ENCODE measurements at regions not wholly inside any gene's neighbourhood (a gene's known extent, or its start where the extent isn't known, plus 50 kb on each side); places are given as distances from the start of the nearest gene placed in this dataset.

DNA sequence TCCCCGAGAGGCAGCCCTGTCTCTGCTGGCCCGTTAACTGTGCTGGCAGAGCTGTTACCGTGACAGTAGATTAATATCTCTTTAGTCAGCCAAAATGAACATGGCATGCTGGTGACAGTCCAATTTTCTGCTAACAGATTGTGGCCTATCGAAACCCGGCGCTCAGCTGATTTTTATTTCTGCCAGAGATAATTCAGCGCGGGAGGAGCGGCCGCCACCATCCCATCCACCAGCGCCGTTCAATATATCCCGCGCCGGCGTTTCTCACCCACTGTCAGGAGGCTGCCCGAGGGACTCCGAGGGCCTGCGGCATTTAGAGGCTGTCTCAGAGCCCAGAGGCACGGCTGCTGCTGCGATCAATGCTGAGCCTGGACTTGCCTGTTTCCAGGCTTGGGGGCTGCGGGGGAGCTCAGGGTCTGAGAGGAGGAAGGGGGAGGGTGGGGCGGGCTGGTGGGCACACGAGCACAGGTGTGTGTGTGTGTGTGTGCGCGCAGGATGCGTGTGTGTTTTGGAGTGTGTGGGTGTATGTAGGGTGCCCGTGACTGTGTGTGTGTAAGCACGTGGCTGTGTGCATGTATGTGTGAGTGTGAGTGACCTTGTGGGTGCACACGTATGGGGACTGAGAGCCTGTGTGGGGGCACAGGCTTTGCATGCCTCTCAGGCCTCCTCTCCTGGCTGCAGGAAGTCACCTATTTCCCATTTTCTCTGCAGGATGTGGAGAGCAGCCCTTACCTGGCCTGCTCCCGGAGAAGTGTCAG lies 109.7 kb upstream of the ACTRT2 start:
- no peaks in the 10 kb centered on the region for H3K27me3 ChIP-seq (ENCODE audit: control insufficient read depth, insufficient read depth, low read length)
- no peak for FAIRE-seq
- DNase-seq (ENCODE audit: low read depth): no peak
- TF ChIP-seq, protein P1, sequence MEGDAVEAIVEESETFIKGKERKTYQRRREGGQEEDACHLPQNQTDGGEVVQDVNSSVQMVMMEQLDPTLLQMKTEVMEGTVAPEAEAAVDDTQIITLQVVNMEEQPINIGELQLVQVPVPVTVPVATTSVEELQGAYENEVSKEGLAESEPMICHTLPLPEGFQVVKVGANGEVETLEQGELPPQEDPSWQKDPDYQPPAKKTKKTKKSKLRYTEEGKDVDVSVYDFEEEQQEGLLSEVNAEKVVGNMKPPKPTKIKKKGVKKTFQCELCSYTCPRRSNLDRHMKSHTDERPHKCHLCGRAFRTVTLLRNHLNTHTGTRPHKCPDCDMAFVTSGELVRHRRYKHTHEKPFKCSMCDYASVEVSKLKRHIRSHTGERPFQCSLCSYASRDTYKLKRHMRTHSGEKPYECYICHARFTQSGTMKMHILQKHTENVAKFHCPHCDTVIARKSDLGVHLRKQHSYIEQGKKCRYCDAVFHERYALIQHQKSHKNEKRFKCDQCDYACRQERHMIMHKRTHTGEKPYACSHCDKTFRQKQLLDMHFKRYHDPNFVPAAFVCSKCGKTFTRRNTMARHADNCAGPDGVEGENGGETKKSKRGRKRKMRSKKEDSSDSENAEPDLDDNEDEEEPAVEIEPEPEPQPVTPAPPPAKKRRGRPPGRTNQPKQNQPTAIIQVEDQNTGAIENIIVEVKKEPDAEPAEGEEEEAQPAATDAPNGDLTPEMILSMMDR (IDR thresholded peaks at IDR 0.05; ENCODE audit: insufficient read depth, low read length, severe bottlenecking): no peak
- no peak overlapping the region for H3K4me3 ChIP-seq (ENCODE audit: low read depth, low read length)
- no peaks in the 10 kb centered on the region for H3K36me3 ChIP-seq (ENCODE audit: control insufficient read depth, insufficient read depth, low read length)

DNA sequence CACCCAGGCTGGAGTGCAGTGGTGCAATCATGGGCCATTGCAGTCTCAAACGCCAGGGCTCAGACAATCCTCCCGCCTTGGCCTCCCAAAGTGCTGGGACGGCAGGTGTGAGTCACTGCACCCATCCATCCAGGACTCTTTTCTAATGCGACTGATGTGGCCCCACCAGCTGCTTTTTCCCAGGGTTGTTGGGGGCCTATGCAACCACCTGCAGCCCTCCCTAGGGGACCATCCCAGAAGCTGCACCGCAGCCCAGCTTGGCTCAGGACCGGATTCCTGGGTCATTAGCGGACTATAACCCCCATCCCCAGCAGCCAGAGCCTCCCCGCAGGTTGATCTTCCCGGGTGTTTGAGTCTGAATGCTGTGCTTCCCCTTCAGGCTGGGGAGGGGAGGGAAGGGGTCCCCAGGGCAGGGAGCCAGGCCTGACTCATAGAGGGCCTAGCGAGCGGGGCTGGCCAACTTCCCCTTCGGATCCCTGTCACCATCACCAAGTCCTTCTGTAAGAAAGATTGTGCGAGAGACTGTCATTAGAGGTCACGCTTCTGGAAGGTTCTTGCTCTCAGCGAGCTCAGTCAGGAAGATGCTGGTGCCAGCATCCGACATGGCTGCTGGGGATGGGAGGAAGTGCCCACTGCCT lies 108.7 kb upstream of the ACTRT2 start:
- Histone ChIP-seq H3K36me3 (ENCODE audit: control insufficient read depth, insufficient read depth, low read length) (no peaks in the 10 kb centered on the region), H3K4me3 (ENCODE audit: low read depth, low read length) (no peak overlapping the region), H3K27me3 (ENCODE audit: control insufficient read depth, insufficient read depth, low read length) (no peaks in the 10 kb centered on the region)
- no peak for DNase-seq (ENCODE audit: low read depth)
- TF ChIP-seq, protein P1 (IDR thresholded peaks at IDR 0.05; ENCODE audit: insufficient read depth, low read length, severe bottlenecking): no peak
- FAIRE-seq: no peak

DNA sequence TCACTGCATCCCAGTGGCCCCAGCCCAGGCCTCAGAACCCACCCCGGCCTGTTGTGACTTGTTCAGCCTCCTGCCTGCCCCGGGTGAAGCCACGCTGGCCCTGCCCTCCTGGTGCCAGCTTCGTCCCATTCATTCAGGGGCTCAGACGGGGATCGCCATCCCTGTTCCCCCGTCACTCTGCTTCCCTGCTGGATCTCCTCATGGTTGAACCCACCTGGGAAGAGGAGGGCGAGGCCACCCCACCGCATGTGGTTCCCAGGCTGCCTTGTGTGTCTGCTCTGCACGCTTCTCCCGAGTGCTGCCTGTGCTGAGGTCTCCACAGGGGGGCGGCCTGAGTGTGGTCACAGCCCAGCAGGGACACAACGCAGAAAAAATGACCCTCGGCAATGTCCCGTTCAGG lies 108.2 kb upstream of the ACTRT2 start:
- Histone ChIP-seq H3K4me3 (ENCODE audit: low read depth, low read length) (no peak overlapping the region), H3K36me3 (ENCODE audit: control insufficient read depth, insufficient read depth, low read length) (no peaks in the 10 kb centered on the region), H3K27me3 (ENCODE audit: control insufficient read depth, insufficient read depth, low read length) (no peaks in the 10 kb centered on the region)
- DNase-seq (ENCODE audit: low read depth) (no peak), FAIRE-seq (no peak)
- TF ChIP-seq, protein P1 (IDR thresholded peaks at IDR 0.05; ENCODE audit: insufficient read depth, low read length, severe bottlenecking): no peak

DNA sequence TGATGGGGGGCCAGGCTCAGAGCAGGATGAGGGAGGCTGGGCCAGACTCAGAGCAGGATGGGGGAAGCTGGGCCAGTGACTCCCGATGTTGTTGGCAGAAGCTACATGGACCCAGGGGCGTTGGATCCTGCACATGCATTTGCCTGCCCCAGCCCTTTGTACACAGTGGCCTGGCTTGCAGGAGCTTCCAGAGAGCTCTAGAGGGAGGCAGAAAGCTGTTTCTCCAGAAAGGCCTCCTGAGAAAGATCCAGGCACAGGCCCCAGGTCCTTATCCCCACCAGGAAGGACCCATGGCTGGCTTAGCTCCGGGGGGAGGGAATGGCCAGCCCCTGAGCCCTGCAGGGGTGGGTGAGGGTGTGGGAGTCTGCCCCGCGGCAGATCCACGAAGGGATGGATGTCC lies 106.6 kb upstream of the ACTRT2 start:
- Histone ChIP-seq H3K27me3 (ENCODE audit: control insufficient read depth, insufficient read depth, low read length) (no peaks in the 10 kb centered on the region), H3K4me3 (ENCODE audit: low read depth, low read length) (no peak overlapping the region), H3K36me3 (ENCODE audit: control insufficient read depth, insufficient read depth, low read length) (no peaks in the 10 kb centered on the region)
- DNase-seq (ENCODE audit: low read depth) (no peak), FAIRE-seq (no peak)
- TF ChIP-seq, protein P1 (IDR thresholded peaks at IDR 0.05; ENCODE audit: insufficient read depth, low read length, severe bottlenecking): no peak

DNA sequence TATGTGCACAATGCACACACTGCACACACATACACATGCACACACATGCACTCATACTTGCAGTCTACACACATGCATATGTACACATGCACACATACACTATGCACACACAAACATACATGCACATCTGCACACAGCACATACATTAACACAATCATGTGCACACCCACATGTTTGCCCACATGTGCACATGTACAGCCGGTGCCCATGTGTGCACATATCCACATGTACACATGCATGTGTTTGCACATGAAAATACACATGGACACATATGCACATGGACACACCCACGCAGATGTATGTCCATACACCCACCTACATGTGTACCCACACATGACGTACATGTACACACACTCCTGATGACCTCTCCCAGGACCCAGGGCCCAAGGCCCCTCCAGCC lies 105.1 kb upstream of the ACTRT2 start:
- Histone ChIP-seq H3K36me3 (ENCODE audit: control insufficient read depth, insufficient read depth, low read length) (no peaks in the 10 kb centered on the region), H3K4me3 (ENCODE audit: low read depth, low read length) (no peak overlapping the region), H3K27me3 (ENCODE audit: control insufficient read depth, insufficient read depth, low read length) (no peaks in the 10 kb centered on the region)
- peak; percentile 32 for FAIRE-seq
- no peak for DNase-seq (ENCODE audit: low read depth)
- TF ChIP-seq, protein P1 (IDR thresholded peaks at IDR 0.05; ENCODE audit: insufficient read depth, low read length, severe bottlenecking): no peak
